Right lobe of liver (tissue), 4 donors: ENCODE measurements at regions not wholly inside any gene's neighbourhood (a gene's known extent, or its start where the extent isn't known, plus 50 kb on each side); places are given as distances from the start of the nearest gene placed in this dataset.

Experiments used
- POLR2A ChIP-seq: fragments of 450-650 bp; IDR thresholded peaks from one replicate; pipeline ENCODE4 v1.6.1; 2017; ENCODE audit warnings: antibody characterized with exemption, mild to moderate bottlenecking
- TF ChIP-seq, protein P1 (sequence below), 4 donors: fragments of 200-600 bp in 3 of 4; fragments of 450-650 bp in 1 of 4; IDR thresholded peaks; one replicate each; pipeline versions ENCODE4 v1.5.1 to v1.8.0; 2016 to 2022; ENCODE audit warnings: antibody characterized with exemption in 4 of 4, mild to moderate bottlenecking in 2 of 4
- donor health status: DM: no; HTN: no; CAD: no.
- donor health status: DM: no; HTN: no; CAD: no.
- donor health status: DM: no; HTN: yes; CAD: no.

GRCh38 chr6:170124836-170125235 lies 166.0 kb downstream of the DLL1 start:
- no peak for TF ChIP-seq POLR2A
- TF ChIP-seq, protein P1, sequence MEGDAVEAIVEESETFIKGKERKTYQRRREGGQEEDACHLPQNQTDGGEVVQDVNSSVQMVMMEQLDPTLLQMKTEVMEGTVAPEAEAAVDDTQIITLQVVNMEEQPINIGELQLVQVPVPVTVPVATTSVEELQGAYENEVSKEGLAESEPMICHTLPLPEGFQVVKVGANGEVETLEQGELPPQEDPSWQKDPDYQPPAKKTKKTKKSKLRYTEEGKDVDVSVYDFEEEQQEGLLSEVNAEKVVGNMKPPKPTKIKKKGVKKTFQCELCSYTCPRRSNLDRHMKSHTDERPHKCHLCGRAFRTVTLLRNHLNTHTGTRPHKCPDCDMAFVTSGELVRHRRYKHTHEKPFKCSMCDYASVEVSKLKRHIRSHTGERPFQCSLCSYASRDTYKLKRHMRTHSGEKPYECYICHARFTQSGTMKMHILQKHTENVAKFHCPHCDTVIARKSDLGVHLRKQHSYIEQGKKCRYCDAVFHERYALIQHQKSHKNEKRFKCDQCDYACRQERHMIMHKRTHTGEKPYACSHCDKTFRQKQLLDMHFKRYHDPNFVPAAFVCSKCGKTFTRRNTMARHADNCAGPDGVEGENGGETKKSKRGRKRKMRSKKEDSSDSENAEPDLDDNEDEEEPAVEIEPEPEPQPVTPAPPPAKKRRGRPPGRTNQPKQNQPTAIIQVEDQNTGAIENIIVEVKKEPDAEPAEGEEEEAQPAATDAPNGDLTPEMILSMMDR (IDR thresholded peaks at IDR 0.05) = no peak
